ENCODE measurements at regions not wholly inside any gene's neighbourhood (a gene's known extent, or its start where the extent isn't known, plus 50 kb on each side); places are given as distances from the start of the nearest gene placed in this dataset.
"Not testable (repeated sequence)": the region's sequence is repeated elsewhere in the genome, so short reads cannot be mapped to it uniquely, and the experiment has no call there.

DNA sequence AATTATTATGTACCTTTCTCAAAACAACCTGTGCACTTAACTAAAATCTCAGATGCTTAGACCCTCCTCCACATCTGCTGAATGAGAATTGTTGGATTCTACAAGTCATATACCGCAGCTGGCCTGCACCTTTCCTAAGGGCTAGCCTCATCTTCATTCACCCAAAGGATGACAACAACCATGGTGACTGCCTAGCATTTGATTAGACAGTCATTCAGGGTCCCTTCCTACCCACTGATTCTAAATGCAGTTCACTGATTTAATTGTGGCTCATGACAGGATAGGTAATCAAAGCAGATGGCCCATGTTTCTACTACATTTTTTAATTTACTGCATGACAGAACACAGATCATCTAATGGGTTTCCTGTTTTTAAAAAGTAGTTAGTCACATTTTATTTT is 551.9 kb upstream of the SLC10A2 start:
- no peaks in the 10 kb centered on the region for H3K27me3 ChIP-seq (ENCODE audit: insufficient read depth, insufficient read length)
- no peaks in the 10 kb centered on the region for H3K4me1 ChIP-seq (ENCODE audit: insufficient read depth, insufficient read length)
- no peak overlapping the region for H3K4me3 ChIP-seq (ENCODE audit: insufficient read length, low read depth)
- no peaks in the 10 kb centered on the region for H3K36me3 ChIP-seq (ENCODE audit: insufficient read depth, insufficient read length, low read length)
- DNase-seq (ENCODE audit: low read depth, low spot score) = no peak
- H3K9ac ChIP-seq (ENCODE audit: insufficient read length, low read depth) = no peak overlapping the region
- H3K9me3 ChIP-seq (ENCODE audit: insufficient read depth, low read length) = no peaks in the 10 kb centered on the region
- TF ChIP-seq YY1 (IDR thresholded peaks at IDR 0.05; ENCODE audit: insufficient read depth, insufficient read length) (no peak), ZNF274 (IDR thresholded peaks at IDR 0.05; ENCODE audit: low read depth, low read length) (no peak), SUZ12 (IDR thresholded peaks at IDR 0.05; ENCODE audit: extremely low read depth, insufficient read depth, insufficient read length) (no peak)

DNA sequence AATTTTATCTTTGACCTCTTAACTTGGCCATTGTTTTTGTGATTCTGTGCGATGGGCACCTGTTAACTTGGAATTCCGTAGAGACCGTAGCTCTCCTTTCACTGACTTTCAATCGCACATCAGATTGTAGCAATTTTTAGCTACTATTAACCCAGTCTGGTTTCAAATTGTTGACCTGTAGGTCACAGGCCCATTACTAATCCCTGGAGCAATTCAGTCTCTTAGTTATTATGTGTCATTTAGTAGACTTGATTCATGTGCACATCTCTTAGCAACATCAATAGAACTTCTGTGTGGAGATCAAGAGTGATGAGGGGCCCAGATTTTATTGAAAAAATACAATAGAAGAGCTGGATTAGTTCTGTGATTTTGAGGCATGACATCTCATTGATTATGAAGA is 549.6 kb upstream of the SLC10A2 start:
- DNase-seq (ENCODE audit: low read depth, low spot score) = no peak

DNA sequence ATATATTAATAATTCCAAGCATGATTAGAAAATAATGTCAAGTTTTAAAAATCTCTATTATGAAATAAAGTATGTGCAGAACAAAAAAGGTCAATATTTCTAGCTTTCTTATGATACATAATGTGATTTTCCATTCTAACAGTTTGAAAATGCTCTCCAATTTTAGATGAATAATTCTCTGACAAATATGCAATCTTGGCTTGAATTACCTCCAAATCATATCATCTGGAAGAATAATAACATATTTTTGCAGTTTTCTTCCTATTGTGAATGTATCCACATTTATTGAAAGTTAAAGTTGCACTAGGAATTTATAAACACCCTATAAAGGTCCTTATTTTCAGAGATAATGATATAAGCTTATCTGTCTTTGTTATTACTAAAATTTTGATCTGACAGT is 548.5 kb upstream of the SLC10A2 start:
- TF ChIP-seq ZNF274 (IDR thresholded peaks at IDR 0.05; ENCODE audit: low read depth, low read length) (no peak), YY1 (IDR thresholded peaks at IDR 0.05; ENCODE audit: insufficient read depth, insufficient read length) (no peak), SUZ12 (IDR thresholded peaks at IDR 0.05; ENCODE audit: extremely low read depth, insufficient read depth, insufficient read length) (no peak)
- Histone ChIP-seq H3K27me3 (ENCODE audit: insufficient read depth, insufficient read length) (no peaks in the 10 kb centered on the region), H3K4me1 (ENCODE audit: insufficient read depth, insufficient read length) (no peaks in the 10 kb centered on the region), H3K9ac (ENCODE audit: insufficient read length, low read depth) (no peak overlapping the region), H3K9me3 (ENCODE audit: insufficient read depth, low read length) (no peaks in the 10 kb centered on the region), H3K4me3 (ENCODE audit: insufficient read length, low read depth) (no peak overlapping the region), H3K36me3 (ENCODE audit: insufficient read depth, insufficient read length, low read length) (no peaks in the 10 kb centered on the region)
- DNase-seq (ENCODE audit: low read depth, low spot score) = no peak

More for the DNA sequence above, 549.6 kb upstream of the SLC10A2 start:
- Histone ChIP-seq H3K36me3 (ENCODE audit: insufficient read depth, insufficient read length, low read length) (no peaks in the 10 kb centered on the region), H3K9ac (ENCODE audit: insufficient read length, low read depth) (no peak overlapping the region), H3K9me3 (ENCODE audit: insufficient read depth, low read length) (no peaks in the 10 kb centered on the region), H3K4me1 (ENCODE audit: insufficient read depth, insufficient read length) (no peaks in the 10 kb centered on the region), H3K27me3 (ENCODE audit: insufficient read depth, insufficient read length) (no peaks in the 10 kb centered on the region), H3K4me3 (ENCODE audit: insufficient read length, low read depth) (no peak overlapping the region)
- TF ChIP-seq YY1 (IDR thresholded peaks at IDR 0.05; ENCODE audit: insufficient read depth, insufficient read length) (no peak), ZNF274 (IDR thresholded peaks at IDR 0.05; ENCODE audit: low read depth, low read length) (no peak), SUZ12 (IDR thresholded peaks at IDR 0.05; ENCODE audit: extremely low read depth, insufficient read depth, insufficient read length) (no peak)

DNA sequence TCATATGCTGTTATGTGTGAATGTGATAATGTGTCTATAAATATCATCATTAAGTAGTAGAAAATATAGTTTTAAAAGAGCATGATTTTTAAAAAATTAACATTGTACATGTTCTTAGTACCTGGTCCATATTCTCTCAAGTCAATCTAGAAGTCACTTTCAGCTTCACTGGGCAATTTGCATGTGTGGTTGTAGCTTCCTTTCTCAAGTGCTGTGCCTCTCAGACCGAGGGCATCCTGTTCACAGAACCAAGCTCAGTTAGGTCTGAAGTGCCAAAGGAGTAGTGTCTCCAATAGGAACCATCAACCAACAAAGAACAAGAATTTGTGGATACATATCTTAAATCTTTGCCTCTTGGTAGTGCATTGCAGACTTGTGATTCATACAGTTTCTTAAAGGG is 541.8 kb upstream of the SLC10A2 start:
- no peak for DNase-seq (ENCODE audit: low read depth, low spot score)
- Histone ChIP-seq H3K4me3 (ENCODE audit: insufficient read length, low read depth) (no peak overlapping the region), H3K9me3 (ENCODE audit: insufficient read depth, low read length) (no peaks in the 10 kb centered on the region), H3K9ac (ENCODE audit: insufficient read length, low read depth) (no peak overlapping the region), H3K36me3 (ENCODE audit: insufficient read depth, insufficient read length, low read length) (no peaks in the 10 kb centered on the region), H3K27me3 (ENCODE audit: insufficient read depth, insufficient read length) (no peaks in the 10 kb centered on the region), H3K4me1 (ENCODE audit: insufficient read depth, insufficient read length) (no peaks in the 10 kb centered on the region)
- no peak for TF ChIP-seq YY1 (IDR thresholded peaks at IDR 0.05; ENCODE audit: insufficient read depth, insufficient read length)
- no peak for TF ChIP-seq SUZ12 (IDR thresholded peaks at IDR 0.05; ENCODE audit: extremely low read depth, insufficient read depth, insufficient read length)

DNA sequence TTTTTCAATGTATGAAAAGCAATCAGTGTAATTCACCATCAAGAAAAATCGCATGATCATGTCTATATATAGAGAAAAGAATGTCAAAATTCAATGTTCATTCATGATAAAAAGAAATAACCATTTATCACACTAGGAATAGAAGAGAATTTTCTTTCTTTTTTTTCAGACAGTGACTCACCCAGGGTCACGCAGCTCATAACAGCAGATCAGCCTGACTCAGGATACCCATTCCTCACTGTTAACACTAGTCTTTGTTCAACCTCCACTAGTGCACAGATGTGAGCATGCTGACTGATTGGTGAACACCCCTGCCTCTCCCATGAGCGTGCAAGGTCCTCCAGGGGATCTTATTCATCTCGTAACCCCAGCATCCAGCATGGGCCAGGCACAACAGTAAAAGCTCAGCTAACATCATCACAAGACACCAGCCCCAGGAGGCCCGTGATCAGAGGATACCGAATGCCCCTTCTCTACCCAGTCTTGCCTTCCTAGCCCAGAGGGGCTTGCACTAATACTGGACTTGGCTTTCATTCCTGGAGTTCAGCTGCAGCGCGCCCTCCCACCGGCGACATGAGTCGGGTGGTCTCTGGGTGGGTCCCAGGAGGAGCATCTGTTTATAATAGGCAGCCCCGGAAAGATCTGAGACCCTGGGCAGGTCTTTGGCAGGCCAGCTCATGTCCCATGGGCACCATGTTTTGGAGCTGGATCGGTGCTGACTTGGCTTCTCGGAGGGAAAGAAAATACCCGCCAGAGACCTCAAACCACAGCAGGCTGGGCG is 539.5 kb upstream of the SLC10A2 start:
- Histone ChIP-seq H3K4me1 (ENCODE audit: insufficient read depth, insufficient read length) (no peaks in the 10 kb centered on the region), H3K27me3 (ENCODE audit: insufficient read depth, insufficient read length) (no peaks in the 10 kb centered on the region), H3K9ac (ENCODE audit: insufficient read length, low read depth) (no peak overlapping the region), H3K36me3 (ENCODE audit: insufficient read depth, insufficient read length, low read length) (no peaks in the 10 kb centered on the region), H3K4me3 (ENCODE audit: insufficient read length, low read depth) (no peak overlapping the region), H3K9me3 (ENCODE audit: insufficient read depth, low read length) (no peaks in the 10 kb centered on the region)
- no peak for DNase-seq (ENCODE audit: low read depth, low spot score)
- no peak for TF ChIP-seq SUZ12 (IDR thresholded peaks at IDR 0.05; ENCODE audit: extremely low read depth, insufficient read depth, insufficient read length)
- no peak for TF ChIP-seq ZNF274 (IDR thresholded peaks at IDR 0.05; ENCODE audit: low read depth, low read length)
- TF ChIP-seq YY1 (IDR thresholded peaks at IDR 0.05; ENCODE audit: insufficient read depth, insufficient read length) = no peak

DNA sequence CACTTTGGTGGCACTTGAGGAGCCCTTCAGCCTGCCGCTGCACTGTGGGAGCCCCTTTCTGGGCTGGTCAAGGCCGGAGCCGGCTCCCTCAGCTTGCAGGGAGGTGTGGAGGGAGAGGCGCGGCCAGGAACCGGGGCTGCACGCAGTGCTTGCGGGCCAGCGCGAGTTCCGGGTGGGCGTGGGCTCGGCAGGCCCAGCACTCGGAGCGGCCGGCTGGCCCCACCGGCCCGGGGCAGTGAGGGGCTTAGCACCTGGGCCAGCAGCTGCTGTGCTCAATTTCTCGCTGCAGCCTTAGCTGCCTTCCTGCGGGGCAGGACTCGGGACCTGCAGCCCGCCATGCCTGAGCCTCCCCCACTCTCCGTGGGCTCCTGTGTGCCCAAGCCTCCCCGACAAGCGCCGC is 533.7 kb upstream of the SLC10A2 start:
- not testable (repeated sequence) for H3K4me1 ChIP-seq (ENCODE audit: insufficient read depth, insufficient read length); H3K36me3 ChIP-seq (ENCODE audit: insufficient read depth, insufficient read length, low read length); DNase-seq (ENCODE audit: low read depth, low spot score)

DNA sequence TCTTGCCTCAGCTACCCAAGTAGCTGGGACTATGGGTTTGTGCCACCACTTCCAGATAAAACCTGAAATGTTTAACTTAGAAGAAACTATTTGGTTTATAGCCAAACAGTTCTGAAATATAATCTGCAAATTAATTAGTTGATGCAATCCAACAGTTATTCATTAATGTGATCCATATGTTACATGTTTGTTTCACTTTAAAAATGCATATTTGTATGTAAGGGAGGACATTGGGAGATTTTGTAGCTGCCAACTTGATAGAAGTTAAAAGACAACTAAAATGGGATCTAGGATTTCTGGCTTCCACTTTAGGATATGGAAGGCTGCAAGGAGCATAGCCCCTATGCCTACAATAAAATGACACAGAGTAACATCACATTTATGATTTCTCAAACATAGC is 532.5 kb upstream of the SLC10A2 start:
- DNase-seq (ENCODE audit: low read depth, low spot score) = no peak
- Histone ChIP-seq H3K27me3 (ENCODE audit: insufficient read depth, insufficient read length) (no peaks in the 10 kb centered on the region), H3K9ac (ENCODE audit: insufficient read length, low read depth) (no peak overlapping the region), H3K4me3 (ENCODE audit: insufficient read length, low read depth) (no peak overlapping the region), H3K4me1 (ENCODE audit: insufficient read depth, insufficient read length) (no peaks in the 10 kb centered on the region), H3K9me3 (ENCODE audit: insufficient read depth, low read length) (no peaks in the 10 kb centered on the region), H3K36me3 (ENCODE audit: insufficient read depth, insufficient read length, low read length) (no peaks in the 10 kb centered on the region)
- TF ChIP-seq SUZ12 (IDR thresholded peaks at IDR 0.05; ENCODE audit: extremely low read depth, insufficient read depth, insufficient read length) = no peak
- no peak for TF ChIP-seq YY1 (IDR thresholded peaks at IDR 0.05; ENCODE audit: insufficient read depth, insufficient read length)
- no peak for TF ChIP-seq ZNF274 (IDR thresholded peaks at IDR 0.05; ENCODE audit: low read depth, low read length)

More for the DNA sequence above, 533.7 kb upstream of the SLC10A2 start:
- not testable (repeated sequence) for H3K4me3 ChIP-seq (ENCODE audit: insufficient read length, low read depth); H3K9me3 ChIP-seq (ENCODE audit: insufficient read depth, low read length); H3K27me3 ChIP-seq (ENCODE audit: insufficient read depth, insufficient read length); H3K9ac ChIP-seq (ENCODE audit: insufficient read length, low read depth)
